NCI-H1417 (cell line): ENCODE measurements at regions not wholly inside any gene's neighbourhood (a gene's known extent, or its start where the extent isn't known, plus 50 kb on each side); places are given as distances from the start of the nearest gene placed in this dataset.

Experiments
- DNase-seq, 3 experiments: peaks; one replicate each; lab custom pipeline; 2025; lab: John Stamatoyannopoulos, UW

DNA sequence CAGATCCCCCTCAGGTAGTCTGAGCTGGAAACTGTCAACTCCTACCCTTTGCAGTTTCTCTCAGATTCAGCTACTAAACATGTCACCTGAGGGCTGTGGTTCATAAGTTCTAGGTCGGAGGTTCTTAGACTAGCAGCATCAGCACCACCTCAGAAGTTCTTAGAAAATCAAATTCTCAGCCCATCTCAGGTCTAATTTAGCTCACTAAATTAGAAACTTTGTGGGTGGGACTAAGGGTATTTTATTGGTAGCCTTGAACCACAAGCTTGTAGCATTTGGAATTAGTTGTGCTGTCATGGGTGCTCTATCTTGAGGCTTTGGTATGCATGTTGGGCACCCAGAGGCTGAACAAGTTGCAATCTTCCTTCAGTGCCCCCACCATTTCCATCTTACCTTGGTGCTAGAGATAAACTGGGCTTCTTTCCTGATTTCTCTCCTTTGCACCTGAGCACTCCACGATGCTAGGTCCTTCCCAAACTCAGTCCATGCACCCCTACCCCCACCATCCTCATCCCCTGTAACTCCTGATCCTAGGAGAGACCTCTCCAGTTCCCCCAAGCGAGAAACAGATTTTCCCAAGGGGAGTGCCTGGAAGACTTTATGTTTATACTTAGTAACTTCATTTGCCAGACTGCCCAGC, 54.2 kb downstream of the S1PR1 start:
- DNase-seq, result no peak

DNA sequence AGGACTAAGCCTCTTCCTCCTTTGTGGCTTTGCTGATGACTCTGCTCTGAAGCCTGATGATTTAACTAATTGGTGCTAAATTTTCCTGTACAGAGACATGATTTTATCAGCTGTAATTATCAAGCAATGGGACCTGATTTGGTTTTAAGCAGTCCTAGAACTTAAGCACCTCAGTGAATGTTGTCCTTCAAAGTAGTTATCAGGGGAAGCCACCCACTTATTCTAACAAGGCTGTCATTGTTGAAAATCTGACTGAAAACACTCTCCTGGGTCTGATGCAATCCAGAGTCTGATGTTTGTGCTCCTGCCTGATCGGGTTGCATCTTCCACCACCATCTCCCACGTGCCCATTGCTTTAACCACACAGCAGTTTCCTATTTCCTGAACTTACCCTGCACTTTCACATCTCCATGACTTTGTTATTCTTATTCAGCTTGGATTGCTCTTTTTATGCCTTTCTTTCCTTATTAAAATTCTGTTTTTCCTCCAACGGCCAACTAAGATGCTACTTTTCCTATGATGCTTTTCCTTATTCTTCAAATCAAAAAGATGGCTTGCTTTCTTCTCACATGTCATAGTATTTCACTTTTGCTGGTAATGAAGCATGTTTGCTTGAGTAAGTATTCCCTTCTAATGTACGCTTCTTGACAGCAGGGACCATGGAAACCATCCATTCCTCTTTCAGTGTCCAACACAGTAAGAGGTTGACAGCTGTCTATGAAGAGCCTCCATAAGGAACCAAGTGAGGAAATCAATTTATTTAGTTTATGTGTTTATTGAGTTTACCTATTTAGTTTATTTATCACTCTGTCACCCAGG, 55.0 kb downstream of the S1PR1 start:
- DNase-seq, result peak; percentile 4 to 16 (median 15)

DNA sequence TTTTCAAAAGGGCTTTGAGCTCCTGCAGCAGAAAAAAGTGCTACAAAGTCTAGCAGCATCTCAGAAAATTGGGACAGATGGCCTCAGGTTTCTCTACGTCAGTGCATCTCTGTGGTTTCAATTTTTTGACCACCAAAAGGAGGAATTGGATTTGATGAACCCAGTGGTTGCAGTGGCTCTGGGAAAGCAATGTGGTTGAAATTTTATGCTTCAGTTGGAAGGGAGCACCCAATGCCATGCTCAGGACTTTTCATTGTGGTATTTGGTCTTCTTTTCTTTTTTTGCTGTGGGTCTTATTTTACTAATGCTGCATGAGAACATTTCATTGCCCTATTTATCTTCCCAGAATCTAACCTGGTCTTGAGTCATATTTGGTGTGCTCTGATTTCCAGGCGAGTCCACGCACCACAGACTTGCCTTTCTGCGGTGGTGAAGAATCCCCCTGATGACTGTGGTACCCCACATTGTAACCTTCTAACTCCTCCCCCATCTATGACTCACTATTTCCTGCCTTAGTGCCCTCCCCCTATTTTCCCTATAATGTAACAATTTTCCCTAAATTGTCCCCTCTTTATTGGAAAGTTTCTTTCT, 56.7 kb downstream of the S1PR1 start:
- no peak for DNase-seq

DNA sequence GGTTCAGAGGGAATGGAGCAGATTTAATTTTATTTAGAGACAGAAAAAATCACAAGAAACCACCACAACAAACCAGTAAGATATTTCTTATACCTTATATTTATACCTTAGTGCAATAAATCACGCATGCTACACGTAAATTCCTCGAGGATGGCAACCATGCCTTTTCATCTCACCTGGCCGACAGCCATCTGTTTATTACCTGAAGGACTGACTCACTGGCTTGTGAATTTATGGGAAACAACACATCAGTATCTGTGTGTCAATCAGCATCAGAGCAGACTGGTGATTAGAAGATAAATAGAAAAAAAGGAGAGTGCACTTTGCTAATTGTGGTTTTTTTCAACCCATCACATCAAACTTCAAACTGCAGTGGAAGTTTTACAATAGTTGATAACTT, 58.4 kb downstream of the S1PR1 start:
- DNase-seq, result peak in 1 of 3 experiments; percentile 31

DNA sequence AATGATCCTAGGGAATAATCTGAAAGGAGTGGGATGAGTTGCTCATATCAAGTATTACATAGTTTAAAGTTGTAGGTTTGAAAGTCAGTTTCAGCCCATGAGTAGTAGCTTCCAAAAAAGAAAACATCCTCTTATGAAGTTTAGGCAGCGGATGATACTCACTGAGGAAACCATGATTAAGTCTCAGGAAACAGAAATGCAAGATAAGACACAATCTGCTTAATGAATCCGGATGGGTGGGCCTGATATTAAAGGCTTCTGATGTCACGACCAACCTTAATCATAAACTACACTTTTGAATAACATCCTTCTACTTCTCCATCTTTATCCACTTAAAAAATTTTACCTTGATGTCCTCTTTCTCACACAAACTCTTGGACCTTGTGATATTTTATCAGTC, 61.8 kb downstream of the S1PR1 start:
- no peak for DNase-seq

DNA sequence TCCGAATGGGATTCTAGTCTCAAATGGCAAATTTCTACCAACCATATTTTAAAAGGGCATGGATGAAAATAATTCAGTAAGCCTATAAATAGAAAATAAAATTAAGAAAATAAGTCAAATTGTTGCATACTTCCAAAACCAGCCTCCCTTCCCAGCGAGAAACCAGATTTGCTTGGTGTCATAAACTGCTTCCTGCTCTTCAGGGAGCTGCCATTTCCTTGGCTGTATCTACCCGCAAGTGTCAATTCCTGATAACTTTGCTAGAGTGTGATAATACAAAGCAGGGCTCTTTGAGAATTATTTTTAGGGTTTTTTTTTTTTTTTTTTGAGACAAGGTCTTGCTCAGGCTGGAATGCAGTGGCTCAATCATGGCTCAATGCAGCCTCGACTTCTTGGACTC, 62.3 kb downstream of the S1PR1 start:
- no peak for DNase-seq

DNA sequence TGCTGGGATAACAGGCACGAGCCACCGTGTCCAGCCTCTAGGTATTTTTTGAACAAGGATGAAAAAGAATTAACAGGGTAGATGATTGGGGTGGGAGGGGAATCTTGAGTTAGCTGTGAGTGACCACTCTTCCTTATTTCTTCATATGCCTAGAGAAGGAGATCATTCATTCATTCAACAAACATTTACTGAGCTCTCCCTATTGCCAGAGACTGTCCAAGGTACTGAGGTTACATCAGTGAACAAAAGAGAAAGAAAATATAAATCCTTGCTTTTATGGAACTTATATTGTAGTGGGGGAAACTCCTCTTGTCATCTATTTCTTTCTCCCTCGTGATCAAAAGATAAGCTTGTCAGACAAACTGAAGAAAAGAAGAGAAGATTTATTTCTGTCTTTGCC, 62.9 kb downstream of the S1PR1 start:
- no peak for DNase-seq

DNA sequence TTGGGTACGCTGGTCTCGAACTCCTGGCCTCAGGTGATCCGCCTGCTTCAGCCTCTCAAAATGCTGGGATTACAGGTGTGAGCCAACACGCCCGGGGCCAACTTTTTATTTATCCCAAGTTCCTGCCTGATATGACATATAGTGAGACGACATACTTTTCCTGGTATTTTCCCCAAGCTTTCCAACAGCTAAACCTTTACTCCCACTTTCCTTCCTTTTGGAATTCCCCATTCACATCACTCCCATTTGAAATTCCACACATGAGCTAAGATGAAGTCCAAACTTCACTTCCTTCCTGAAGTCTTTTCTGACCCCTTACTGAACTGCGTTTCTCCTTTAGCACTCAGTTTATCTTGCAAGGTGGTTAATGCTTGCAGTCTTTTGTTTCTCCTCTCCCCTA, 64.1 kb downstream of the S1PR1 start:
- DNase-seq, result no peak

DNA sequence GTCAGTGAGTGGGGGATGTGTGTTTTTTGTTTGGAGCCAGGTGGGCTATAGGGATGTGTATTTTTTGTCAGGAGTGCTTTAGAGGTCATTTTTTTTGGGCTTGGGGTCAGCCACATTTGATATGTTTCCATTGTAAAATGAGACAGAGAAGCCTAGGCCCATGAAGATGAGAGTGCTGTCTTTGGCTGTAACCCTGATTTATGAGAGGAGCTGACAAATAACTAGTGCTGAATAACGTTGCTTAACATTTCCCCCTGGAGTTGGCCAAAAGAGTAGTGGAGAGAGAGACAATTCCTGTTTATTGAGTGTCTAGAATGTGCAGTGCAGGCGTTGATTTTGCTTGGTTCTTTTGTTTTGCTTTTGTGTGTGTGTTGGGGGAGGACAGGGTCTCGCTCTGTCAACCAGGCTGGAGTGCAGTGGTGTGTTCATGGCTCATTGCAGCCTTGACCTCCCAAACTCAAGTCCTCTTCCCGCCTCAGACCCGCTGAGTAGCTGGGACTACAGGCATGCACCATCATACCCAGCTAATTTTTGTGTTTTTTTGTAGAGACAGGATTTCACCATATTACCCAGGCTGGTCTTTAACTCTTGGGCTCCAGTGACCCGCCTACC, 64.7 kb downstream of the S1PR1 start:
- DNase-seq, result no peak

DNA sequence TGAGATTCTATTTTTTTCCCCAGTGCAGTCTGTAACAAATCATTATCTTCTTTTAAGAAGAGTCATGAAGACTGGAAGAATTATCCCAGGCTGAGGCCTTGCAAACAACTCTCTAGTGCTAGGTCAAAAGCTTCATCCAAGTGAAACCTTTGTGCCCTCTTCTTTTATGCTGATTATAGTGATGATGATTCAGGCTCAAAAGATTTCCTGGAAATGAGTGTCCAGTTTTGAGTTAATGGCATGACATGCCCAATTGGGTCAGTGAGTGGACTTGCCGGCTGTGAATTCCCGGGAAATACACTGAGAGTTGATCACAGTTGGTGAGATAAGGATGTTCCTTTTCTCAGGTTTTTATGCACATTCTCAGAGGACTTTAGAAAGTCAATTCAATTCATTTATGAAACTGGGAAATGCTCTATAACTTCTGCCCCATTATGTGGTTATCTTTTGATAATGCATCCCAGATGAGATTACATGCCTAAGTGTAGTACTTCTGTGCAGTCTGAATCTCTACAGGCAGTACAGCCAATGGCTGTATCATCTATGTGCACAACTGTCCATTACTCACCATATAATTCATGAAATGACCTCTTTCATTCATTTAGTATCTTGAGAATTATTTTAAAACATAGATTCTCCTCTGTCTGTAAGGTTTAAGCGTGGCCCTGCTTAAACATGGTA, 66.2 kb downstream of the S1PR1 start:
- no peak for DNase-seq

DNA sequence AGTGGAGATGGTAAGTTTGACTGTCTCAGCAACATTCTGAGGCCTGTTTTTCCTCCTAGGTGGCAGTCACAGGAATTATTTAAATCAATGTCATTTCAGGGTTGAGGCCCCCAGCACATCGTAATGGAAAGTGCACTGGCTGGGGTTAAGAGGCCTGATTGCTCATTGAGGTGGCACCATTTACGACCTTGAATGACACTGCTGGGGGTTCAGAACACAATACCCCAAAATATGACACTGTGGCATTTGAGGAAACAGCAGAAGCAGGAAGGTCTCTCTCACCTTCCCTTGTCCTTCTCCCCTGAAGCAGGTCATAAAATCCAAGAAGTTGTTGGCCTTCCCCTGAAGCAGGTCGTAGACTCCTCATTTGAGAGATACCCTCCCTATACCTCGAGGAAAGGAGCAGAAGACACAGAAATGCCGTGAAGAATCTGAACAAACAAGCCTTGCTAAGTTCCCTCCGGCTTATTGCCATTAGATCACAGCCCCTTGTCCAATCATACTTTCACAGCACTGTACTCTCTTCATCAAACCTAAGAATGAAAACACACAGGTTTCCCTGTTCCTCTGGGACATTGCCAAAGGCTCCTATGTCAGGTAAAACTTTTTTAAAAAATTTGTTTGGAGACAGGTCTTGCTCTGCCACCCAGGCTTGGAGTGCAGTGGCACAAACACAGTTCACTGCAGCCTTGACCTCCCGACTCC, 71.3 kb downstream of the S1PR1 start:
- DNase-seq, result no peak

DNA sequence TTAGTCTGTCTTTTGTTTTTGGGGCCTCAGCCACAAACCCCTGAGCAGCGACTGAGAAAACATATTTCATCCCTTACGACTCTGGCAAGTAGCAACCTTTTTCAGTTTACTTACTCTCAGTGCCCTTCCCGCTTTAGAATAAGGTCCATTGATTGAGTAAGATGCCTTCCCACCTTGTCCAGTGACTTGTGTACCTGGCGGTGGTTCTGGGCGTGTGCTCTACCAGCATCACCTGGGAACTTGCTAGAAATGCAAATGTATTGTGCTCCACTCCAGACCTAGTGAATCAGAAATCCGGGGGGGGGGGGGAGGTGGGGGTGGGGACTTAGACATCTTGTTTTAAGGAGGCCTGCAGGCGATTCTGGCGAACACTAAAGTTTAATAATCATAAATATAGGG, 72.1 kb downstream of the S1PR1 start:
- DNase-seq, result peak; percentile 6 to 67 (median 39)

DNA sequence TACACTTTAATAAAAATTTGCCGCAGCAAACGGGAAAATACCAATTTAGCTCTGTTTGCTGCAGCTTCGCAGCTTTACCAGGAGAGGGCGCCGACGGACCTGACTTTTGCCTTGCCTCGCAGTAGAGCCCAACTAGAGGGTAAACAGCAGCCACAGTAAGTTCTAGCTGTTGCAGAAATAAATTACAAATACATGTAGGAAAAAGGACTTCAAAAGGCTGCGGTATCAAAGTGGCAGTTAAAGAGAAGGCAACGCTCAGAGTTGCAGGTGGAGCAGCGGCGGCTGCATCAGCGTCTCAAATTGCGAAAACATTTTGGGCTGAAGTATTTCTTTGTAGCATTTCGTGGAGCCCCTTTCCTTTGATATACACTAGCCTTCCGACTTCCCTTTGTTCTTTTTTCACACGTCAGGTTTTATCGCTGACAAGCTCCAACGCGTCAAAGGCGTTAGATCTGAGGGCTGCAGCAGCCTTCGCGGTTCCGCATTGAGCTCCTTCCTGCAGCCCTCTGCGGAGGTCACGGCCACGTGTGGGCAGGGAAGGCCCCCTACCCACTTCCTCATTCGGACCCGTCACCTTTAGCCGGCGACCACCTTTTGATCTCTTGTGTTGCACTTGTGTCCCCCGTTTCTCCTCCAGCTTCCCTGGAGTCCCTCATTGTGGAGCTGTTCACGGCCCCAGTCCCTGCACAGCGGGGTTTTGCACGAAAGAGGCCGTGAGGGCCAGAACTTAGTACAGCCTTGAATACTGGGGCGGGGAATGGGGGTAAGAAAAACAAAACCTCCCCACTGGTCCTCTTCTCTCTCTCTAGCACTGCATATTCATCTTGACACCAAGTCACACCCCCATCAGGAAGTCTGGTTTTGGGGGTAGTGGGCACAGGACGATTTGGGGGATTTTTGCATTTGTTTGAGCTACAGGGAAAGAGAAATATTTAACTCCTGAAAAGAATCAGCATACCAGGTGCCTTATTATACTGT, 72.8 kb downstream of the S1PR1 start:
- DNase-seq, result peak; percentile 23 to 84 (median 65)

DNA sequence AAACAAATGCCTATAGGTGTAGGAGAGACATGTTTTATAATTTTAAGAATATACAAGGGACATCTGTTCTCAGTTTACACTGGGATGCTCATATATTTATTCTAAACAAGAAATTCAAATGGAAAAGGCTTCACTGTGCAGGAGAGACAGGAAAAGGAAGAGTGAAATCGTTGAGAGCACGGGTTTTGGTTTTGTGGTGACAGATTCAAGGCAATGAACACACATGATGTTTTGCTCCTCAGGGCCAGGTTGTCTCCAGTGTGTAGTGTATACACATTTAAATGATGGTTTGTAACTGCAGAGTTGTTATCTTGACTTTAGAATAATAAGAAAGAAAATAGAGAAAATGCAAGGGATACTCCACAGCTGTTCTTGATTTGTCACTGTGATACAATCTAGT, 73.7 kb downstream of the S1PR1 start:
- DNase-seq, result no peak

DNA sequence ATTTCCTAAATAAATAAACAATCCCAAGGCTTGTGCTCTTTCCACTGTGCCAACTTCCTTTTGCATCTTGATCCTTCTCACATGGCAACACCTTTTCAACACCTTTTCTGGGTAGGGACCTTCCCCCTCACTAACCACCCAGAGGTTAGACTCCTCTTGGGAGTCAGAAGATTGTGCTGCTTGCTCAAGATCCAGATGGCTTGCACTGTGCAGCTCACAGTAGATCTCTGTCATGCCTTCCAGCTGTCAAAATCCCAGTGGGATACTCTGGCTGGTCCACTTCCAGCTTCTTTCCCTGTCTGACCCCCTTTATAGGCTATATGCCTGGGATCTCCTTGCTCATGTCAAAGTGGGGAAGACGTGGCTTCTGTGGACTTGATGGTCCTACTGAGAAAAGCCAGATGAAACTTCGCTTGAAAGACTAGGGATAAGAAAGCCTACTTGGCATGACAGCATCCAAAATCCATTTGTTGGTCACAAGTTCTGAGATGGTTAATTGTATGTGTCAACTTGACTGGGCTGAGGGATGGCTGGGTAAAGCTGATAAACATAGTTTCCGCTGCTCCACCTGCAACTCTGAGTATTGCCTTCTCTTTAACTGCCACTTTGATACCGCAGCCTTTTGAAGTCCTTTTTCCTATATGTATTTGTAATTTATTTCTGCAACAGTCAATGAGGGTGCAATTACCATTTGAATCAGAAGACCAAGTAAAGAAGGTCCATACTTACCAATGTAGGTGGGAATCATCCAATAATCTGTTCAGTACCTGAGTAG, 74.5 kb downstream of the S1PR1 start:
- no peak for DNase-seq

DNA sequence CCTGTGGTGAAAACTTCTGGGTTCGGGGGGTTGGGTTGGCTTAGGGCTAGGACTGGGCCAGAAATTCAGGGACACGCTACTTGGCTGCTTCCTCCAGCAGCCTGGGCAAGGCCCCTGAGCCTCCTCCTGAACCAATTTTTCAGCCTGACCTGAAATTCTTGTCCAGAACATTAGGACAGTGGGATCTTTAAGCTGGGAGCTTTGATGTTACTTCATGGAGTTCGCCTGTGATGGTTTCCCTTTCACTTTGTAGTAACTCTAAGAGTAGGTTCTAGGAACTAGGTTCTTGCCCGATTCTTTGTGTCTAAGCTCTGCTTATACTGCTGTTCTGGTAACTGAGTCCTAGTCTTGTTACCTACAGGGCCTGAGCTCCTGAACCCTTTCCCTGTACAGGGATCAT, 75.3 kb downstream of the S1PR1 start:
- no peak for DNase-seq

DNA sequence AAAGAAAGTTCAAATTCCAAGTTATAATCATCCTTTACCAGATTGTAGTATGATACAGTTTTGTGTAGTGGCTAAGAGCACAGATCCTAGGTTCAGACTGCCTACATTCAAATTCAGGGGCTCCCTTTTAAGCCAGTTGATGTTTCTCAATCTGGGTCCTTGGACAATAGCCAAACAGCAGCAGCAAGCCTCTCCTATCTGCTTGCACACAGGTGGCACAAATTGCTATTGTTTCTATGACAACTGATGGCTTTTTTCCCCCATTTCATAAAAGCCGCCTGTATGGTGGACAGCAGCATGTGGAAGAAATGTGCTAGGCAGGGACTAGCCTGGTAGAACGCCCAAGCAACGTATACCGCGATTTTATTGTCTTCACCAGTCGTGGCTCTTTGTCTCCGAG, 76.5 kb downstream of the S1PR1 start:
- peak in 2 of 3 experiments; percentile 23 to 71 for DNase-seq

DNA sequence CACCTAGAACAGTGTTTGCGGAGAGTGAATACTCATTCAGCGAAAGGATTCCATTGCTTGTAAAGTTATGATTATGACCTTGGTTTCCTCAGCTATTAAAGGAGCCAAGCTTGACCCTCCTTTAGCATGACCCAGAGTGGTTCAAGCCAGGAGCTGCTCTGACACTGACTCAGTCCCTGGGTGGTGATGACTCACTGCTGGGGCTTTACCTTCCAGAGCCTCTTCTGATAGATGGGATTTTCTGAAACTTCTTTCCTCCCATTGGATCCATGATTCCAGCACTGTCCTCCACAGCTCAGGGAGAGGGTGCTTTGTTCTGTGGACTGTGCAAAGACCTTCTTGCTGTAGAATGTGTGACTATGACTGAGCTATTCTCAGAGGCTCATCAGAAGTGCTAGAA, 77.4 kb downstream of the S1PR1 start:
- DNase-seq, result no peak

DNA sequence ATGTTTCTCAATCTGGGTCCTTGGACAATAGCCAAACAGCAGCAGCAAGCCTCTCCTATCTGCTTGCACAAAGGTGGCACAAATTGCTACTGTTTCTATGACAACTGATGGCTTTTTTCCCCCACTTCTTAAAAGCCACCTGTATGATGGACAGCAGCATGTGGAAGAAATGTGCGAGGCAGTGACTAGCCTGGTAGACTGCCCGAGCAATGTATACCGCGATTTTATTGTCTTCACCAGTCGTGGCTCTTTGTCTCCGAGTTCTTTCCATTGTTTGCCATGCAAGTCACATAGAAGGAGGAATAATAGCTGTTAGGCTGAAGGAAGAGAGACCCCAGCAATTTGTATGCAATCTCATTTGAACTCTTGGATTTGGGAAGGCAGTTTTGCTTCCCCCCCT, 79.4 kb downstream of the S1PR1 start:
- peak in 2 of 3 experiments; percentile 31 to 97 for DNase-seq

DNA sequence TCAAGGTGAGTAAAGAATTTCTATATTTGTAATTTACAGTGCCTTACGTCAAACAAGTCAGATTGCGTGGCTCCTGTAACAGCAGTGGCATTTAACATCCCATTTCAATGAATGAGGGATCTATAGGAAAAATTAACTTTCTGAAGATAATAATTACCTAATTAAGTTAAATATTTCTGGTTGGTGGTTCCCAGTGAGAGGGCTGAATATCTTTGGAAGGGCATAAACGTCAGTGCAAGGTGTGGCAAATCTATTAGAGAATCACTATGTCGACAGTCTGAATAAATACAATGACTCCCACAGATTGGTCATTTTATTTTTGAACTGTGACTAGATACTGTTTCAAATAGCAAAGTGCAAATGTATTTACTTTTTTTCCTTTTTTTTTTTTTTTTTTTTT, 80.0 kb downstream of the S1PR1 start:
- DNase-seq, result no peak
